ENCODE measurements at regions not wholly inside any gene's neighbourhood (a gene's known extent, or its start where the extent isn't known, plus 50 kb on each side); places are given as distances from the start of the nearest gene placed in this dataset.

DNA sequence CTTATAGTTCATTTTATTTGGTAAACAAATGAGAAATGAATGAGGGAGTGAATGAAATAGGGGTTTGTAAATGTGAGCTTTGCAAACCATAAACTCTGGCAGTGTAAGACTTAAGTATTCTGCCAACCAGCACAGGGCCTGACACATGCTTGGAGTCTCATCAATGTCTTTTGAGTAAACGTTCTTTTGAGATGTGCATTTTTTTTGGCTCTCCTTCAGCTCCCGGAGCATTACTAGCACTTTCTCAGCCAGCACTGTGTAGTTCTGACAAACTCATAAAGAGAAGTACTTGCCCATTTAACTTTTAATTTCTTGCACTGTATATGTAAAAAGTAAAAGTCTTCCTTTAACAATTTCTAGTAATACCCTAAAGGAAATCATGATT, 245.3 kb downstream of the HS3ST1 start:
- DNase-seq: no peak

DNA sequence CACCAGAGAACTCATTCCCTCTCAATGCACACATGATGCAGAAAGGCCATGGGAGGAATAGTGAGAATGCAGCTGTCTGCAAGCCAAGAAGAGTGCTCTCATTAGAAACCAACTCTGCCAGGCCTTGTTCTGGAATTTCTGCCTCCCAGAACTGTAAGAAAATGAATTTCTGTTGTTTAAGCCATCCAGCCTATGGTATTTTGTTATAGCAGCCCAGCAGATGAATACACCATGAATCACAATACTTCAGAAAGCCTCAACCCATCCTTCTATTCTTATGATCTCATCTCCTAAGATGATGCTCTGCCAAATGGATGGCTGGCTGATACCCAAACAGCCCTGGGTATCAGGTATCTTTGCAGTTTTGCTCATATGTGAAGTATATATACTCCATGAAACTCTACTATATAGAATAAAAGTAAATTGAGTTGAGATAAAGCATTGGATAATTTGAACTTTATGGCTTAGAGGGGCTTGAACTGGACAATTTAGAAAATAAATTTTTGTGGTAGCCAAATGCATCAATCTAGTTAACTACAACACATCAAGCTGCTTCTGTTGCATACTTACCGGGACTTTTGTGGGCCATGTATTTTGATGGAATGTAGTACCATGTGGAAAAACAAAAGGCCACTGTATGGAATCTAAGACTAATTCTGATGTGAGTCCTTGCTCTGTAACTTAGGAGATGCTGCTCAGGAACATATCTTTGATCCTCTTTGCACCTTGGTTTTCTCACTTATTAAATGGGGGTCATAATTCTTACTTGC, 245.9 kb downstream of the HS3ST1 start:
- DNase-seq: no peak

DNA sequence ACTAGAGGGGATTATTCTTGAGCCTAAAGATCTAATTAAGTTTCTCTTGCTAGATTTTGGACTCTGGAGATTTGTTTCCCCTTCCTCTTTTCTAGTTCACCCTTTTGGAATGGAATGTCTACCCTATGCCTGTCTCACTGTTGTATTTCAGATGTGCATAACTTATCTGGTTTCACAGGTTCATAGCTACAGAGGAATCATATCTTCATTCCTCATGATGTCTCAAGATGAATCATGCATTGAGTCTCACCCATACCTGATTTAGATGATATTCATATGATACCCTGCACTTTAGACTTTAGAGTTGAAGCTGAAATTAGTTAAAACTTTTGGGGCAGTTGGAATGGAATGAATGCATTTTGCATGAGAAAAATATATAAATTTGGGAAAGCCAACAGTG, 246.7 kb downstream of the HS3ST1 start:
- no peak for DNase-seq

DNA sequence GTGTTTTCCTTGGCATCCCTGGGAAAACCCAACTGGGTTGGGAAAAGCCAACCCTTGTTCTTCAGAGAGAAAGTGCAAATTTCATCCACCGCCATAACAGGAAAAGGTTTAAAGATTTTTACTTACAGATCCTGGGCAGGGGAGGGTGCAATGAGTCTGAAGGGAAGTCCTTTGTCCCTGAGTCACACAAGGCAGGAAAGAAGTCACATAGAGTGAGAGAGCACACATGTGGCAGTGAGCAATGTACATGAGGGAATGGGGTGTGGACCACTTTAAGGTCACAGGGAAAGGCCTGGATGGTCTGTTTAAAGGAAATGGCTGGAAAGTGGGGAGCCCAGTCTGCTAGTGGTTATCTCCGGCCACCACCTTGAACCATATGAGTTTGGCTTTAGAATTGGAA, 248.9 kb downstream of the HS3ST1 start:
- no peak for DNase-seq

DNA sequence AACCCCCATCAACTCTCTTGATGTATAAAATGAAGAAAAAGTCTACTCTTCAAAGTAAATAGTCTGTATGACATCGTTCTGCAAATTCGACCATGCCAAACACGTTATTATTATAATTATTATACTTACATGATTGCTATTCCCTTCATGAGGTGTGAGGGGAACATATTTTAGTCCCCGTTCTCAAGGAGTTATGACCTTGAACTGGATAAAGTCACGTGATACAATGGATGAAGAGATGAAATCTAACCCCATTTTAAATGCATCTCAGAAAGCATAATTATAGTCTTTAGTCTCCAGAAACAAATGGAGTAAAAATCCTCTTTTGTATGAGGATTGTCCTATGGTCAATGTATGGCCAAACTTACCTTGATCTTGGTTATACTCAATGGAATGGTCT, 250.3 kb downstream of the HS3ST1 start:
- no peak for DNase-seq

DNA sequence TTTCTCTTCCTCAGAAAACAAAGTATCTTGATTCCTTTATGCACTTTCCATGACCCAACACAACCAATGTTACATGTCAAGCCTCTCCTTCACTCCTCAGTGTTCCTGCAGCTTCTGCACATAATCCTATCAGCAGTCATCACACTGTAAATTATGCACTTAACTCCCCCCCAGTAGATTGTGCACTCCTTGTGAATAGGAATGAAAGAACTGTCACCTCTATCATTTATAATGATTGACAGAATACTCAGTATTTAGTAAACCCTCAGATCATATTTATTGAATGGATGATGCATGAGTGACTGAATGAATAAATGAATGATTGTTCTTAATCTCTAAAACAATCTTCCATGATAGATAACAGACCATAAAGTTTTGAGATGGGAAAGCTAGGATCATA, 253.3 kb downstream of the HS3ST1 start:
- DNase-seq: no peak

DNA sequence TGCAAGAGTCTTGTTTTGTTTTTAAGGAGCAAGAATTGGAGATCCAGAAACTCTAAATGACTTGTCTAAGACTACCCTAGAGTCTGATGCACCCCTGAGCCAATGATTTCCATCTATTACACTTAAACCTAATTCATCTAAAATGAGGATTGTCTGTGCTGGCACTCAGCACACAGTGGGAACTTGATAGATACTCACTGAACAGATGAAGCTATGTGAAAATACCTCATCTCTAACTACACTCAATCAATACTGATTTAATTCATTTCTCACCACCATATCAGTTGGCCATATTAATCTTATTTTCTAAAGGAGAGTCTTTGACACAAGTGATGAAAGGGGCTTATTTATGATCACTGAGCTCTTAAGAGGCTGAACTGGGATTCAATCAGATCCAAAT, 262.1 kb downstream of the HS3ST1 start:
- DNase-seq: no peak

DNA sequence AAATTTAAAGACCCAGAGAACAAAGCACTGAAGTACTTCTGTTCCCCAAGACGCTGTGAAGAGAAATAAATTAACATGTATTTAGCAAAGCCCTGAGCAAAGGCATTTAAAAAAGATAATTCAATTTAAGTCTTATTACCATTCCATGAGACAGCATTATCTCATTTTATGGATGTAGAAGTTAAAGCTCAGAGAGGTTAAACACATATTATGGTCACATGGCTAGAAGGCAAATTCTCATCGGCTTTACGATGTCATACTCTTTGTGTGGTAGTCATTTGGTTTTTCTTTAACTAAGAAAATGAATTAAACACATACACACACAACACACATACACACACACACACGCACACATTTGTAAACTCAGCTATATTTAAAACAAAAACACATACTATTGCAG, 262.7 kb downstream of the HS3ST1 start:
- DNase-seq: no peak

DNA sequence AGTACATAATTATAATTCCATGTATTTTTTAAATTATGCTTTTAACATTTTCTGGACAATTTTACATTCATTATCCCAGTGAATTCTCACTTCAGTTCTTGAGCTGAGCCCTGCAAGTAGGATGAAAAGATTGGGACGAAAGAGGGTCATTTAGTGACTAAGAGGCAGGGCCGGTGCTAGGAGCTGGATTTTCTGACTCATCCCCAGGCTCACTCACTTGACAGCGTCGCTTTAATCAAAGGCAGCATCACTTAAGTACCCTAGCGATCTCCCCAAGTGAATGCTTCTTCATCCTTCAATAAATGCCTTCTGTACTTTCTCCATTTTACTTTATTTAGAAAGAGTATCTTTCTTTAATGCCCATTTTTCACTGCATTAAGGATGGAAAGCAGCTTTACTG, 263.6 kb downstream of the HS3ST1 start:
- no peak for DNase-seq

DNA sequence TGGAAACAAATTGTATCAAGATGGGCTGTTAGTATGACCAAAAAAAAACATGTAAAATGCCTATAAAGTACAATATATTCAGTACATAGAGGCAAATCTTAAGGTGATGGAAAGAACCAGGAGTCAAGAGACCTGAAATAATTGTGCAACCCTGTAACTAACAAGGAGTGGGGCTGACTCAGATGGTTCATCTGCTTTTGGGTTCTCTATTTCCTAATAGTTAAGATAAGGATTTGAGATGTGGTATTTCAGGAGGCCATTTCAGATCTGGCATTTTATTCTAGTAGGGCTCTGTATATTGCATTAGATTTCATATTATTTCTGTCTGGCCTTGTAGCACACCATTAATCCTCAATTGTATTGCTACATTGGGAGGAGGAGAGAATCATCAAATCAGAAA, 268.4 kb downstream of the HS3ST1 start:
- DNase-seq: no peak

DNA sequence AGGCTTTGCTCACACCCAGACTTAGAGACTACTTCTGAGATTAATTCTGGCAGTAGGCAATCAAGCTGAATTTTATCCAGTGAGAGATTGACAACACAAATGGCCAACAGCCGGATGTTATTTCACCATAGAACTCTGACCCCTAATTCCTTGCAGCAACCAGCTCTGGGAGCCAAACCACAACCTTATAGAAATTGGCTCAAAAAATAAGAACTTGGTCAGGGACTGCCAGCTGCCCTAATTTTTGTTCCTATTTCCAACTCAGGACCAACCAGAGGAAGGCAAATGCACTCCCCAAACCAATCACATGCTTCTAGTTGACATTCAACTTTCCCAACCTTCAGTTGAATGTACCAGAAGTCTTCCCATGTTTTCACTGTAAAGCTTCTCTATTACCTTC, 269.7 kb downstream of the HS3ST1 start:
- DNase-seq: no peak

DNA sequence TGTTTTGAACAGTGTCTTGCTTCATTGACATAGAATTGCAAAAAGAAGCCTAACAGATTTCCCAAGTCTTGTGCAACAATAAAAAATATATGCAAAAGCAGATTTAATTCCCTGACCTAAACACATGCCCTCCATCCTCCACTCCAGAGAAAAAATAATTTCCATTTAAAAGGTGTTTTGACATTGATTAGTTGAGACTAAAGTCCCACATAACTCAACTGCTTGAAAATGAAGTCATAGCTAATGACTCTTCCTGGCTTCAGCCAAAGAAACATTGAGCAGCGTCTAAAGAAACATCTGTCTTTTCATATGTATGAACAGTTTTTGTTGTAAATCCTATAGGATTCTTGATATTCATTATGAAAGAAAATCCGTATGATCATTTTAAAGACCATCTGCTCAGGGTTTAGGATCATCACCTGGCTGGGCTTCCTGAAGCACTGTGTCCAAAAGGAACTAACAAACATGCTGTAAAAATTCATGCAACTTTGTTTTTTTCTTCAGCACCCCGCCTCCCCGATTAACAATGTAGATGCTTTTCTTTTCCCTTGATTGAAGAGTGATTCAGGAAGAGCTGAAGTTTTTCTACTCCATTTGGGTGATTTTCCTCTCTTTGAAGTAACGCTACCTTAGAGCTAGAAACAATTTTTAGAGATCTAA, 273.4 kb downstream of the HS3ST1 start:
- DNase-seq: no peak

DNA sequence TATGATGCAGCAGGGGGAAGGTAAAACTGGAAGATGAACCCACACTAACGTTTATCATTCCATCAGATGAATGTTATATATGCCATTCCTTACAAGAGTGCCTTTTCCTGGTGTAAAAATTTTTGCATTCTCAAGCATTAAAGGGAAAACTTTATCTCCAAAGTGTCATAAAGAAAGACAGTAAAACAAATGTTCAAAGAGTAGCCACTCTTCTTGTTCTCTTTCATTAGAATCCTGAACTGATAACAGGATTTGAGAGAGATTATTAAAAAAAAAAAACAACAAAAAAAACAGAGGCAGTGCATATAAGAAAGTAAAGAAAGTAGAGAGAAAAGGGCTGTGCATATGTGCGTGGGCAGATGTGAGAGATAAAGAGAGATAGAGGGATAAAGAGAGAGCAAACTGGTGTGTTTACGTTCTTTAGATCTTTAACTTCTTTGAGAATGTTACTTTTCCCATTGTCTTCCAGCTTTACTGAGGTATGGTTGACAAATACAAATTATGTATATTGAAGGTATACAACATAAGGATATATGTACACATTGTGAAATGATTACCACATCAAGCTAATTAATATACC, 275.4 kb downstream of the HS3ST1 start:
- DNase-seq: no peak

DNA sequence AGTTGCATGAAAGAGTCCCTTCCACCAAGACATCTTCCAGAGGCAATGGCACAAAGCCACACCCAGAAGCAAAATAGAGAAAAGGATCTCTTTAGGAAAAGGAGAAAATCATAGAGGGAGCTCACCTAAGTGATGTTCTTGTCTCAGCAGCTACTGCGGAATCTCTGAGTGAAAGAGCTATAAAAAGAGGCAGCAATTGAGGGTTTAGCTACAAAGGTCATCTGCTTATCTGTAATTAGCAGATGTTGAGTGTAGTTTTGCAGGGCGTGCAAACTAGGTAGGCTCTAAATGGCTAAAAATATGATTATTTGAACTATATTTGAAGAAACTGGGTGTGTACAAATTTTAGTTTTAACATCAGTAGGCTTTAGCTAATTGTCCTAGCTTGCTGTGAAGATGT, 276.0 kb downstream of the HS3ST1 start:
- no peak for DNase-seq

DNA sequence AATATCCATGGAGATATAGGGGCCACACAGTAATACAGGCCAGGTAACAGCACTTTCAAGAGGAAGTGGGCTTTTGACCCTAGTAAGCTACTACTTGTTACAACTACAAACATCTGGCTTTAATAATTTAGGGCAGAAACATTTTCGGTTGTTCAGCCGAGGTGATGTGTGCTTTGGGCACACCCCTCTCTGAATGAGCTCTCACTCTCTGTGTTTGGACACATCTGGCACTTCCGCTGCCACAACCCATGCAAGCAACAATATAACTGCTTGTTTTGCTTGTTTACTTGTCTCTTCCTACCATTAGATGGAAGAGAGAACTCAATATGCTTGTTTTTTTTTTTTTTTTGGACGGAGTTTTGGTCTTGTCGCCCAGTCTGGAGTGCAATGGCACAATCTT, 277.2 kb downstream of the HS3ST1 start:
- DNase-seq: no peak

DNA sequence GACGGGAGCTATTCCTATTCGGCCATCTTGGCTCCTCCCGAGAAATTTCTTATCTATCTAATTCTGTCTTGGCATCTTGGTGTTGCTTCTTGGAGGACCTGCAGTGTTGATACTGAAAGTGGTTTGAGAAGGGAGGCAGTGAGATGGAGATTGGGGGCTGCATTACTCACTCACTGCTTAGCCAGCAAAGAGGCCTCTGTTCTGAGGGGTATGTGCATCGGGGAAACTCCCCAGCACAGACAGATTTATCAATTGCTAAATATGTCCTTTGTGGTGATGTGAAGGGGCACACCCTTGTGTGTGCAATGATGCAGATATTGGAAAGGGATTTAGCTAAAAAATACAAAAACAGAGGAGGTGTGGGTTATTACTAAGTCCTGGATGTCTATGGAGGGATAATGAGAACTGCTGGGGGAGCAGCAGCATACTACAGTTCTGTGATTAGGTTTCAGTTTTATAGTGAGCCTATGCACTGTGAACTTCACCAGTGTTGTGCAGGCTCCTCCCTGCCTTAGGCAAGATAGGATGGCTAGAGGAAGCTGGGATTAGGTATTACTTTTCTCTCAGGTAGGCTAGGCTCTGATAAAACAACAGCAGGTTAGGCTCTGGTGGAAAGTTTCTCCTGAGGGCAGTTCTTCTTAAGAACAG, 279.0 kb downstream of the HS3ST1 start:
- DNase-seq: no peak

DNA sequence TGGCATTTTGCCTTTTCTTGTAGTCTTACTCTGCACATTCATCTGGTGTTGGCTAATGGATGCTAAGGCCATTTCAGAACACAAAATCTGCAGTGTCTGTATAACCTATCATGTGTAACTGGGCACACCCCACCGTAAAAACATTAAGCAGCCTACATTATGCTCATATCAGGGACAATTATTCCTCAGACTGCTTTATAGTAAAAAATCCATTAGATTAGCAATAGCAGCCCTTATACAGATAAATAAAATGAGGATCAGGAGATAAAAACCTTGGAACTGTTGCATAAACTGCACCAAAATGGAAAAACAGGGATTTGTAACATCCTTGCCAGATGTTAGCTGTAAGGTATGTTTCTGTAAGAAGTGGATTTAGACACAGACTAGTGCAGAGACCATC, 288.8 kb downstream of the HS3ST1 start:
- no peak for DNase-seq

DNA sequence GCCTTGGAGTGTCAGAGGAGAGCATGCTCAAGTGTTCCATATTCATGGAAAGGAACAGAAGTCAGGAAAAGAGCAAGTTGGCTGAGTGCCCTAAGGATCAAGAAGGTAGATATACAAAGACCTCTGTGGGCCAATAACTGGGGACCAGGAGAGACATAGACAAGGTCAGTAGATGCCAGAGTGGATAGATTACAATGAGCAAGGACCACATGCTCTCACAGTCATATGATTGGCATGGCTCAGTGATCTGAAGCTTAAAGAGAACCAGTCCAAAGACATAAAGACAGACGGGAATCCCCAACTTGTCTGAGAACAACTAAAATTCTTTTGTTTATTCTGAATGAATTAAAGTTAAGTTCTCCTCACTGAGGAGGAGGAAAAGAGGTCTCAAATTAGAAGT, 289.7 kb downstream of the HS3ST1 start:
- DNase-seq: no peak

DNA sequence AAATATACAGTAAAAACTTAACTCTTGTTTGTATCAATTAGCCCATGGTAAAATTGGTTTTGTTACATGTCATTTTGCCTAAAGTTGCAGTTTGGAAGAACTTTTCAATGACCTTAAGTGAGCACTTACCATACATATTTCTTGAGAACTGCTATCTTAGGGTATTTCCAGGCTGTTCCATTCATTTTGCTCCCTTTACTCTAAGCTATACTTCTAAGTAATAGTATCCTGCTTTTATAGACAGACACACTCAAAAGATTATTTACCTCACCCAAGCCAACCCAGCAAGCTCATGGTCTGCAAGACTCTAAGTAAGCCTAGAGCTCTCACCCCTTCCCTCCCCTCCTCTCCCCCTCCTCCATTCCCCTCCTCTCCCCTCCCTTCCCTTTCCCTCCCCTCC, 294.0 kb downstream of the HS3ST1 start:
- DNase-seq: no peak

DNA sequence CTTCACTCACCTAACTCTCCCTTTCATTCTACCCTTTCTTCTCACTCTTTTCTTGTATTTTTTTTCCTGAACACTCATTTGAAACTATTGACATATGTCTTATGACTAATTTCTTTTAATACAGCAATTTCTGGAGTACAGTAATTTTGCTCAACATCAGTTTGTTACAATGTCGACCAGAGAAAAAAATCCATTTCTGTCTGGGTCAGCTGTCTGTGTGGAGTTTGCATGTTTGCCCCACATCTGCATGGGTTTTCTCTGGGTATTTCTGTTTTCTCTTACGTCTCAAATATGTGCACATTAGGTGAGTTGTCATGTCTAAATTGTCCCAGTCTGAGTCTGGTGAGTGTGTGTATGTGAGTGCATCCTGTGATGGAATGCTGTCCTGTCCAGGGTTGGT, 294.8 kb downstream of the HS3ST1 start:
- no peak for DNase-seq

DNA sequence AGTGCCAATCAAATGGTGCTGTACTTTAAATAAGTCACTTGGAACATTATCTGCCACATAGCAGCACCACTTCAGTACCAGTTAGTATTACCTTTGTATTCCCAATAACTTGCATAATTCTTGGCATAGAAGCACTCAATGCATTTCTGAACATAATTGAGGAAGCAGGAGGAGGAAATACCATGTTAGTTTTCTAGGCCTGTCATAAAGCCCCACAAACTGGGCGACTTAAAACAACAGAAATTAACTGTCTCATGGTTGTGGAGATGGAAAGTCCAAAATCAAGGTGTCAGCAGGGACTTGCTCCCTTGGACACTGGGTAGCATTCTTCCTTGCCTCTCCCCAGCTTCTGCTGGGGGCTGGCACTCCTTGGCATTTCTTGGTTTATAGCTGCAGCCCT, 296.2 kb downstream of the HS3ST1 start:
- DNase-seq: no peak

DNA sequence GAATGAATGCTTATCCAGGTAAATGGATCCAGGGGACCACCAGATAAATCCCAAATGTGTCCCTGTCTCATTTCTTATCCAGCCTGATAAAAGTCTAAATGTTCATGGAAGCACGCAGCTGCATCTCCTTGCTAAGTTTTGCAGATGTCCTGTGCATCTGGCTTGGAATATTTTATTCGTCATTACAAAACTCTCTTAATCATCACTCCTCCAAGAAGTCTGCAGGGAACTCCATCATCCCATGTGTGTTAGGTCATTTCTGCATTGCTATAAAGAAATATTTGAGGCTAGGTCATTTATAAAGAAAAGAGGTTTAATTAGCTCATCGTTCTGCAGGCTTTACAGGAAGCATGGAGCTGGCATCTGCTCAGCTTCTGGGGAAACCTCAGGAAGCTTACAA, 297.2 kb downstream of the HS3ST1 start:
- DNase-seq: no peak
